ENCODE measurements at regions not wholly inside any gene's neighbourhood (a gene's known extent, or its start where the extent isn't known, plus 50 kb on each side); places are given as distances from the start of the nearest gene placed in this dataset.

DNA sequence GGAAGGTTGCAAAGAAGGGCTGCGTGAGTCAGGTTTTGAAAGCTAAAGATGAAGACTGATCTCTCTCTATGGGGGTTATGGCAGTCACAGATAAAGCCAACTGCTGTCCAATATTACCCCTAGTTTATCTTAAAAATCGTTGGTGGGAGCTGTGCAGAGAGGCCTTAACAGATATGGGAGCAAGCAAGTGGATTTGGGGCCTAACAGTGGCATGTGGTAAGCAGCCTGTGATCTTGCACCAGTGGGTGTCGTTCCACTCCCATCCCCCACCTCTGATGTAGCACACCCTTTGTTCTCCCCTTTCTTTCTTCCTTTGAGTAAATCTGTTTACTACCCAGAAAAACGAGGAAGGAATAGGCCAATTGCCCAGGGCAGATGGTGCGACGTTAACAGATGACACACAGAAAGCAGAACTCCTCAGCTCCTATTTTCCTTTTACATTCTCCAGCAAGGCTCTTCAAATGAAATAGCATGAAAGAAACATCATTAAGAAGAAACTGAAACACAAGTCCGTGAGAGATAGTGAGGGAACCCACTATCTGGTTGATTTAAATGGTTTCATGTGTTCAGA is 274.1 kb upstream of the CITED2 start:
- no peak overlapping the region for H3K4me3 ChIP-seq (ENCODE audit: low read depth, low read length)
- H3K4me3 Mint-ChIP-seq (ENCODE audit: unreplicated experiment): no peak overlapping the region
- TF ChIP-seq, protein P1, sequence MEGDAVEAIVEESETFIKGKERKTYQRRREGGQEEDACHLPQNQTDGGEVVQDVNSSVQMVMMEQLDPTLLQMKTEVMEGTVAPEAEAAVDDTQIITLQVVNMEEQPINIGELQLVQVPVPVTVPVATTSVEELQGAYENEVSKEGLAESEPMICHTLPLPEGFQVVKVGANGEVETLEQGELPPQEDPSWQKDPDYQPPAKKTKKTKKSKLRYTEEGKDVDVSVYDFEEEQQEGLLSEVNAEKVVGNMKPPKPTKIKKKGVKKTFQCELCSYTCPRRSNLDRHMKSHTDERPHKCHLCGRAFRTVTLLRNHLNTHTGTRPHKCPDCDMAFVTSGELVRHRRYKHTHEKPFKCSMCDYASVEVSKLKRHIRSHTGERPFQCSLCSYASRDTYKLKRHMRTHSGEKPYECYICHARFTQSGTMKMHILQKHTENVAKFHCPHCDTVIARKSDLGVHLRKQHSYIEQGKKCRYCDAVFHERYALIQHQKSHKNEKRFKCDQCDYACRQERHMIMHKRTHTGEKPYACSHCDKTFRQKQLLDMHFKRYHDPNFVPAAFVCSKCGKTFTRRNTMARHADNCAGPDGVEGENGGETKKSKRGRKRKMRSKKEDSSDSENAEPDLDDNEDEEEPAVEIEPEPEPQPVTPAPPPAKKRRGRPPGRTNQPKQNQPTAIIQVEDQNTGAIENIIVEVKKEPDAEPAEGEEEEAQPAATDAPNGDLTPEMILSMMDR (IDR thresholded peaks at IDR 0.05; ENCODE audit: insufficient read depth in 1 of 2, low read depth in 1 of 2, low read length in 1 of 2, severe bottlenecking in 1 of 2, unreplicated experiment in 1 of 2): no peak
- POLR2A ChIA-PET: no interaction called here
- H3K27ac Mint-ChIP-seq (ENCODE audit: unreplicated experiment): no peak overlapping the region
- H3K36me3 Mint-ChIP-seq (ENCODE audit: insufficient read depth, unreplicated experiment): no peaks in the 10 kb centered on the region
- BruUV-seq (replicated peaks): no TSS peak
- no peaks in the 10 kb centered on the region for H3K27me3 ChIP-seq (replicated peaks; ENCODE audit: control insufficient read depth, insufficient read depth, low read length)
- intact Hi-C loops (cut with micrococcal nuclease; ENCODE audit: unreplicated experiment): no loop called here
- H3K9me3 ChIP-seq: no peaks in the 10 kb centered on the region
- DNase-seq: no peak
- peaks cover 20% of the 10 kb centered on the region for H3K4me1 Mint-ChIP-seq (ENCODE audit: low read depth, unreplicated experiment)
- no peaks in the 10 kb centered on the region for H3K9me3 Mint-ChIP-seq (ENCODE audit: unreplicated experiment)
- H3K4me1 ChIP-seq: peaks cover 1% of the 10 kb centered on the region; the same call in 1 of the 2 replicates
- H3K36me3 ChIP-seq (ENCODE audit: control insufficient read depth, insufficient read depth, low read length): no peaks in the 10 kb centered on the region
- CTCF ChIA-PET: no interaction called here
- no peaks in the 10 kb centered on the region for H3K27me3 Mint-ChIP-seq (ENCODE audit: insufficient read depth, unreplicated experiment)

DNA sequence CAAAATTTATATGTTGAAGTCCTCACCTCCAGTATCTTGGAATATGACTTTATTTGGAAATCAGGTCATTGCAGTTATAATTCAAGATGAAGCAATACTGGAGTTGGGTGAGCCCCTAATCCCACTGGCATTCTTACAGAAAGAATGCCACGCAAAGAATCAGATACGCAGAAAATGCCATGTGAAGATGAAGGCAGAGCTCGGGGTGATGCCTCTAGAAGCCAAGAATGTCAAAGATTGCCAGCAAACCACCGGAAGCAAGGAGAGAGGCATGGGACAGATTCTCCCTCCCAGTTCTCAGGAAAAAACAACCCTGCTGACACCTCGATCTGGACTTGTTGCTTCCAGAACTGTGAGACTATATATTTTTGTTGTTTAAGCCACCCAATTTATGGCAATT is 273.4 kb upstream of the CITED2 start:
- H3K27ac Mint-ChIP-seq (ENCODE audit: unreplicated experiment): no peak overlapping the region
- Histone ChIP-seq H3K36me3 (ENCODE audit: control insufficient read depth, insufficient read depth, low read length) (no peaks in the 10 kb centered on the region), H3K27me3 (replicated peaks; ENCODE audit: control insufficient read depth, insufficient read depth, low read length) (no peaks in the 10 kb centered on the region), H3K4me1 (no peaks in the 10 kb centered on the region), H3K9me3 (no peaks in the 10 kb centered on the region), H3K4me3 (ENCODE audit: low read depth, low read length) (no peak overlapping the region)
- TF ChIP-seq, protein P1 (IDR thresholded peaks at IDR 0.05; ENCODE audit: insufficient read depth in 1 of 2, low read depth in 1 of 2, low read length in 1 of 2, severe bottlenecking in 1 of 2, unreplicated experiment in 1 of 2): no peak
- CTCF ChIA-PET: no interaction called here
- no peaks in the 10 kb centered on the region for H3K27me3 Mint-ChIP-seq (ENCODE audit: insufficient read depth, unreplicated experiment)
- H3K4me1 Mint-ChIP-seq (ENCODE audit: low read depth, unreplicated experiment): peaks cover 14% of the 10 kb centered on the region
- no TSS peak for BruUV-seq (replicated peaks)
- no peak for DNase-seq
- no peaks in the 10 kb centered on the region for H3K36me3 Mint-ChIP-seq (ENCODE audit: insufficient read depth, unreplicated experiment)
- no peaks in the 10 kb centered on the region for H3K9me3 Mint-ChIP-seq (ENCODE audit: unreplicated experiment)
- POLR2A ChIA-PET: no interaction called here
- H3K4me3 Mint-ChIP-seq (ENCODE audit: unreplicated experiment): no peak overlapping the region
- intact Hi-C loops (cut with micrococcal nuclease; ENCODE audit: unreplicated experiment): no loop called here

DNA sequence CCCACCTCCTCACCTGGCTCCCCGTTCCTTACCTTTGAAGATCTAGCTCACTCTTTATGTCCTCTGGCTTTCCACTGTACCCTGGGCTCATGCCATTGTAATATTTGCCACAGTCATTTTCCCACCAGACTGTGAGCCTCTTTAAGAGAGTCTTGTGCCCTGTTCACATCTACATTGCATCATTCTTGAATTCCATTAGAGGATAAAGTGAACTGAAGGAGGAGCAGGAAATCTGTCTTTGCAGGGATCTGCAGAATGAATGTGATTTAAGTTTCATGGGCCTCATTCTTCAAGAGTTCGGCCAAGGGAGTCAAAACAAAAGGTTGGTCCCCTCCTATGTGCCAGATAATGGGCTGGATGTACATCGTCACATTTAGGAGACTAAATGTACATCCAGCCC is 272.6 kb upstream of the CITED2 start:
- Mint-ChIP-seq H3K4me3 (ENCODE audit: unreplicated experiment) (no peak overlapping the region), H3K36me3 (ENCODE audit: insufficient read depth, unreplicated experiment) (no peaks in the 10 kb centered on the region), H3K4me1 (ENCODE audit: low read depth, unreplicated experiment) (peaks cover 14% of the 10 kb centered on the region), H3K27me3 (ENCODE audit: insufficient read depth, unreplicated experiment) (no peaks in the 10 kb centered on the region), H3K27ac (ENCODE audit: unreplicated experiment) (no peak overlapping the region), H3K9me3 (ENCODE audit: unreplicated experiment) (no peaks in the 10 kb centered on the region)
- TF ChIP-seq, protein P1 (IDR thresholded peaks at IDR 0.05; ENCODE audit: insufficient read depth in 1 of 2, low read depth in 1 of 2, low read length in 1 of 2, severe bottlenecking in 1 of 2, unreplicated experiment in 1 of 2): no peak
- BruUV-seq (replicated peaks): no TSS peak
- H3K36me3 ChIP-seq (ENCODE audit: control insufficient read depth, insufficient read depth, low read length): no peaks in the 10 kb centered on the region
- H3K9me3 ChIP-seq: no peaks in the 10 kb centered on the region
- intact Hi-C loops (cut with micrococcal nuclease; ENCODE audit: unreplicated experiment): no loop called here
- H3K4me3 ChIP-seq (ENCODE audit: low read depth, low read length): no peak overlapping the region
- POLR2A ChIA-PET: no interaction called here
- CTCF ChIA-PET: no interaction called here
- no peaks in the 10 kb centered on the region for H3K27me3 ChIP-seq (replicated peaks; ENCODE audit: control insufficient read depth, insufficient read depth, low read length)
- no peak for DNase-seq
- H3K4me1 ChIP-seq: no peaks in the 10 kb centered on the region
